ENCODE measurements at regions not wholly inside any gene's neighbourhood (a gene's known extent, or its start where the extent isn't known, plus 50 kb on each side); places are given as distances from the start of the nearest gene placed in this dataset.

- Histone ChIP-seq H3K36me3 (ENCODE audit: insufficient read depth, low read length) (no peaks in the 10 kb centered on the region), H3K4me1 (ENCODE audit: insufficient read depth, low read length, poor library complexity, severe bottlenecking) (no peaks in the 10 kb centered on the region), H3K27me3 (ENCODE audit: insufficient read depth, low read length, poor library complexity, severe bottlenecking) (no peaks in the 10 kb centered on the region), H3K79me2 (ENCODE audit: insufficient read depth, low read length) (no peaks in the 10 kb centered on the region), H3K9me3 (ENCODE audit: insufficient read depth, low read depth, low read length) (no peaks in the 10 kb centered on the region), H3K9me2 (replicated peaks; ENCODE audit: low read depth, low read length) (no peaks in the 10 kb centered on the region), H3K4me3 (ENCODE audit: low read length, poor library complexity, severe bottlenecking) (no peak overlapping the region), H3K9ac (ENCODE audit: low read depth, low read length, poor library complexity, severe bottlenecking) (no peak overlapping the region), H3F3A (ENCODE audit: low read depth) (no peaks in the 10 kb centered on the region), H4K20me1 (ENCODE audit: insufficient read depth, low read length, poor library complexity, severe bottlenecking) (no peaks in the 10 kb centered on the region), H2AFZ (ENCODE audit: low read length) (no peak overlapping the region), H3K4me2 (ENCODE audit: low read depth, low read length, poor library complexity, severe bottlenecking) (no peak overlapping the region)
- no peak for TF ChIP-seq EZH2phosphoT487 (IDR thresholded peaks at IDR 0.05; ENCODE audit: borderline replicate concordance)
- TF ChIP-seq, protein P1, sequence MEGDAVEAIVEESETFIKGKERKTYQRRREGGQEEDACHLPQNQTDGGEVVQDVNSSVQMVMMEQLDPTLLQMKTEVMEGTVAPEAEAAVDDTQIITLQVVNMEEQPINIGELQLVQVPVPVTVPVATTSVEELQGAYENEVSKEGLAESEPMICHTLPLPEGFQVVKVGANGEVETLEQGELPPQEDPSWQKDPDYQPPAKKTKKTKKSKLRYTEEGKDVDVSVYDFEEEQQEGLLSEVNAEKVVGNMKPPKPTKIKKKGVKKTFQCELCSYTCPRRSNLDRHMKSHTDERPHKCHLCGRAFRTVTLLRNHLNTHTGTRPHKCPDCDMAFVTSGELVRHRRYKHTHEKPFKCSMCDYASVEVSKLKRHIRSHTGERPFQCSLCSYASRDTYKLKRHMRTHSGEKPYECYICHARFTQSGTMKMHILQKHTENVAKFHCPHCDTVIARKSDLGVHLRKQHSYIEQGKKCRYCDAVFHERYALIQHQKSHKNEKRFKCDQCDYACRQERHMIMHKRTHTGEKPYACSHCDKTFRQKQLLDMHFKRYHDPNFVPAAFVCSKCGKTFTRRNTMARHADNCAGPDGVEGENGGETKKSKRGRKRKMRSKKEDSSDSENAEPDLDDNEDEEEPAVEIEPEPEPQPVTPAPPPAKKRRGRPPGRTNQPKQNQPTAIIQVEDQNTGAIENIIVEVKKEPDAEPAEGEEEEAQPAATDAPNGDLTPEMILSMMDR (conservative IDR thresholded peaks at IDR 0.05; ENCODE audit: low read length), result no peak
Observed at GRCh38 chr2:57598551-57598950, 448.1 kb upstream of the VRK2 start.

DNA sequence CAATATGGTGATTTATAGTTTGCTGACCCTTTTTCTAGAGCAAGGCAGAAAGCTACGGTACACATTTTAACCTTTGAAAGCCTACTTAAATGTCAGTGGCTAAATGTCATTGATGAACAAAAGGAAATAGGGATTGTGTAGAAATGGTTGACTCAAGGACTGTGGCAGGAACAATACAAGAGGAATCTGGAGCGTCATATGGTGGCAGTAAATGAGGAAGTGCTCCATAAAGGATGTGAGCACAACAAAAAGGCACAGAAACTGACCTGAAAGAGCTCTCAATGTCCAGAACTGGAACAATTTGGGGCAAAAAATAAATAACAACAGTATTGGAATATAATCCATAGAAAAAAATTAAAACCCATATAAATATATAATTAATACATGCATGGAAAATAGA is 443.9 kb upstream of the VRK2 start:
- no peaks in the 10 kb centered on the region for H4K20me1 ChIP-seq (ENCODE audit: insufficient read depth, low read length, poor library complexity, severe bottlenecking)
- H3K9me3 ChIP-seq (ENCODE audit: insufficient read depth, low read depth, low read length), result no peaks in the 10 kb centered on the region
- no peak overlapping the region for H3K9ac ChIP-seq (ENCODE audit: low read depth, low read length, poor library complexity, severe bottlenecking)
- no peaks in the 10 kb centered on the region for H3K36me3 ChIP-seq (ENCODE audit: insufficient read depth, low read length)
- no peaks in the 10 kb centered on the region for H3K9me2 ChIP-seq (replicated peaks; ENCODE audit: low read depth, low read length)
- TF ChIP-seq, protein P1 (conservative IDR thresholded peaks at IDR 0.05; ENCODE audit: low read length), result no peak
- no peak for TF ChIP-seq EZH2phosphoT487 (IDR thresholded peaks at IDR 0.05; ENCODE audit: borderline replicate concordance)
- H3K4me1 ChIP-seq (ENCODE audit: insufficient read depth, low read length, poor library complexity, severe bottlenecking), result no peaks in the 10 kb centered on the region
- no peaks in the 10 kb centered on the region for H3F3A ChIP-seq (ENCODE audit: low read depth)
- H3K4me2 ChIP-seq (ENCODE audit: low read depth, low read length, poor library complexity, severe bottlenecking), result no peak overlapping the region
- no peak overlapping the region for H3K4me3 ChIP-seq (ENCODE audit: low read length, poor library complexity, severe bottlenecking)
- no peaks in the 10 kb centered on the region for H3K27me3 ChIP-seq (ENCODE audit: insufficient read depth, low read length, poor library complexity, severe bottlenecking)
- no peak overlapping the region for H2AFZ ChIP-seq (ENCODE audit: low read length)
- H3K79me2 ChIP-seq (ENCODE audit: insufficient read depth, low read length), result no peaks in the 10 kb centered on the region

DNA sequence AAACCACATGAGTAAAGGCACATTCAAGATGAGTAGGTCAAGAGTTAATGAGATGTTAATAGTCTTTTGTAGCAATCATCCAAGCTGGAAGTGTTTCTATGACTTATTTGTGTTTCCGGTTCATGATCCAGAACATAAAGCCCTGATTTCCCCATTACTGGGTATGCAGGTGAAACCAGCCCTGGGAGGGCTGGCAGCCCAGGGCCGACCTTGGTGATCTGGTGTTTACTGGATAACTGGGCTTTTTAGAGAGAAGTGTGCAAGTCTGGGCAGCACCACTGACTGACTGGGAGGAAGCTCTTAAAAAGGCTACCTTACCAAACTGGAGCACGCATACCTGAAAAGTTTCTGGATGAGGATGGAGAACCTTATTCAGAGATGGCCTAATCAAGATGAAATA is 431.6 kb upstream of the VRK2 start:
- Histone ChIP-seq H3K36me3 (ENCODE audit: insufficient read depth, low read length) (no peaks in the 10 kb centered on the region), H4K20me1 (ENCODE audit: insufficient read depth, low read length, poor library complexity, severe bottlenecking) (no peaks in the 10 kb centered on the region), H3K79me2 (ENCODE audit: insufficient read depth, low read length) (no peaks in the 10 kb centered on the region), H3K9ac (ENCODE audit: low read depth, low read length, poor library complexity, severe bottlenecking) (no peak overlapping the region), H3K9me2 (replicated peaks; ENCODE audit: low read depth, low read length) (no peaks in the 10 kb centered on the region), H3K4me2 (ENCODE audit: low read depth, low read length, poor library complexity, severe bottlenecking) (no peak overlapping the region), H2AFZ (ENCODE audit: low read length) (no peak overlapping the region), H3F3A (ENCODE audit: low read depth) (no peaks in the 10 kb centered on the region), H3K27me3 (ENCODE audit: insufficient read depth, low read length, poor library complexity, severe bottlenecking) (no peaks in the 10 kb centered on the region), H3K4me1 (ENCODE audit: insufficient read depth, low read length, poor library complexity, severe bottlenecking) (no peaks in the 10 kb centered on the region), H3K4me3 (ENCODE audit: low read length, poor library complexity, severe bottlenecking) (no peak overlapping the region), H3K9me3 (ENCODE audit: insufficient read depth, low read depth, low read length) (no peaks in the 10 kb centered on the region)
- TF ChIP-seq EZH2phosphoT487 (IDR thresholded peaks at IDR 0.05; ENCODE audit: borderline replicate concordance), result no peak
- TF ChIP-seq, protein P1 (conservative IDR thresholded peaks at IDR 0.05; ENCODE audit: low read length), result no peak
